ENCODE measurements at regions not wholly inside any gene's neighbourhood (a gene's known extent, or its start where the extent isn't known, plus 50 kb on each side); places are given as distances from the start of the nearest gene placed in this dataset.

GRCh38 chr18:37717656-37718055, 152.1 kb upstream of the CELF4 start:
- Histone ChIP-seq H3K14ac (ENCODE audit: insufficient read length) (no peak overlapping the region), H3K36me3 (ENCODE audit: control insufficient read depth in 2 of 4, insufficient read depth in 4 of 4, low read length in 3 of 4) (no peaks in the 10 kb centered on the region), H3K4ac (replicated peaks; ENCODE audit: insufficient read length, low read depth, low read length) (no peak overlapping the region), H3K27ac (ENCODE audit: low read depth, low read length) (no peak overlapping the region), H3K79me2 (ENCODE audit: control insufficient read depth in 1 of 2, insufficient read depth in 2 of 2, low read length in 2 of 2) (no peaks in the 10 kb centered on the region), H3K9ac (replicated peaks in 1 of 4; ENCODE audit: extremely low read depth in 1 of 4, low read depth in 3 of 4, low read length in 3 of 4) (no peak overlapping the region), H2BK120ac (replicated peaks; ENCODE audit: low read depth, low read length) (no peak overlapping the region), H3K79me1 (ENCODE audit: low read depth, low read length) (no peaks in the 10 kb centered on the region), H3K4me3 (ENCODE audit: extremely low read depth in 1 of 4, insufficient read depth in 2 of 4, low read depth in 3 of 4, low read length in 4 of 4) (no peak overlapping the region), H2BK15ac (ENCODE audit: low read length) (no peak overlapping the region), H2BK5ac (ENCODE audit: low read depth, low read length) (no peak overlapping the region), H3K27me3 (replicated peaks in 1 of 4; ENCODE audit: control insufficient read depth in 3 of 4, extremely low read depth in 1 of 4, insufficient read depth in 3 of 4, low read length in 3 of 4) (no peaks in the 10 kb centered on the region; a peak in 1 of 7 replicates), H2BK12ac (ENCODE audit: low read depth, low read length) (no peak overlapping the region), H3K23me2 (ENCODE audit: low read depth, low read length) (no peaks in the 10 kb centered on the region), H4K5ac (ENCODE audit: insufficient read length, low read depth, low read length) (no peak overlapping the region), H4K8ac (ENCODE audit: extremely low read depth, insufficient read depth, low read length) (no peak overlapping the region), H3K9me3 (ENCODE audit: insufficient read depth in 2 of 2, low read depth in 1 of 2, low read length in 1 of 2) (no peaks in the 10 kb centered on the region), H3K4me2 (ENCODE audit: insufficient read depth in 1 of 2, low read depth in 2 of 2, low read length in 2 of 2) (no peak overlapping the region), H2AFZ (ENCODE audit: low read length) (no peak overlapping the region), H2AK5ac (ENCODE audit: low read depth, low read length) (no peak overlapping the region), H4K20me1 (replicated peaks in 1 of 2; ENCODE audit: control insufficient read depth in 1 of 2, insufficient read depth in 2 of 2, low read length in 2 of 2) (no peaks in the 10 kb centered on the region), H3K18ac (ENCODE audit: extremely low read depth, low read length) (no peak overlapping the region), H3K23ac (ENCODE audit: insufficient read length) (no peak overlapping the region), H3K4me1 (replicated peaks in 1 of 4; ENCODE audit: control insufficient read depth in 3 of 4, insufficient read depth in 4 of 4, low read length in 3 of 4) (no peaks in the 10 kb centered on the region), H2BK20ac (ENCODE audit: low read length) (no peak overlapping the region), H3K56ac (replicated peaks; ENCODE audit: insufficient read length, low read depth, low read length) (no peak overlapping the region), H4K91ac (replicated peaks; ENCODE audit: insufficient read length, low read length) (no peak overlapping the region)
- FAIRE-seq: no peak
- POLR2A ChIA-PET (ENCODE audit: partially characterized antibody): no interaction called here
- WGBS, 2 experiments (ENCODE audit: extremely low coverage in 1 of 2, insufficient coverage in 1 of 2, insufficient read length in 1 of 2, insufficient replicate concordance in 2 of 2, low coverage in 1 of 2, low lambda C conversion rate in 2 of 2, missing lambda C conversion rate in 1 of 2): 83% methylated on average over 2 of the region's 2 CpGs; no CpG with 5 or more reads in 1 of the 2 experiments
- no peak for DNase-seq (ENCODE audit: low read depth in 1 of 2, low spot score in 2 of 2)
- CTCF ChIA-PET (ENCODE audit: partially characterized antibody): interaction anchor here (1.2 kb wide), 1 partner anchor 20 kb away, joined by 3 read pairs; no protein-coding TSS in a partner anchor
- no peak for TF ChIP-seq ATF2 (IDR thresholded peaks at IDR 0.05; ENCODE audit: low read length)
- no peak for TF ChIP-seq BCL11A (IDR thresholded peaks at IDR 0.05; ENCODE audit: low read depth in 2 of 2, low read length in 2 of 2)
- TF ChIP-seq TCF12 (IDR thresholded peaks at IDR 0.05; ENCODE audit: low read depth, low read length): no peak
- TF ChIP-seq KDM5A (IDR thresholded peaks at IDR 0.05; ENCODE audit: low read length): no peak
- TF ChIP-seq EGR1 (IDR thresholded peaks at IDR 0.05; ENCODE audit: borderline replicate concordance, low read depth, low read length): no peak
- TF ChIP-seq NANOG (IDR thresholded peaks at IDR 0.05; ENCODE audit: insufficient read depth, low read depth, low read length, poor library complexity, severe bottlenecking): no peak
- no peak for TF ChIP-seq USF2 (IDR thresholded peaks at IDR 0.05; ENCODE audit: low read length)
- TF ChIP-seq GTF2F1 (IDR thresholded peaks at IDR 0.05; ENCODE audit: borderline replicate concordance, low read depth, low read length): no peak
- no peak for TF ChIP-seq SIX5 (IDR thresholded peaks at IDR 0.05; ENCODE audit: low read depth, low read length)
- no peak for TF ChIP-seq SP2 (IDR thresholded peaks at IDR 0.05; ENCODE audit: low read length)
- TF ChIP-seq SIRT6 (IDR thresholded peaks at IDR 0.05; ENCODE audit: low read length): no peak
- no peak for TF ChIP-seq SP4 (IDR thresholded peaks at IDR 0.05; ENCODE audit: low read length)
- TF ChIP-seq KDM4A (IDR thresholded peaks at IDR 0.05; ENCODE audit: low read depth, low read length, severe bottlenecking): no peak

All from H1 (cell line).